Pancreas (tissue), 10 donors: ENCODE measurements at regions not wholly inside any gene's neighbourhood (a gene's known extent, or its start where the extent isn't known, plus 50 kb on each side); places are given as distances from the start of the nearest gene placed in this dataset.
A peak's percentile ranks its signal among the peaks of the same experiment; 100 is the strongest.

ENCODE experiments used
- ATAC-seq, 4 donors: fragments of 200-7000 bp; cut with Tn5 transposase; one replicate each; pipeline versions ENCODE4 v1.8.0 to v1.9.1; 2020; ENCODE audit warnings: mild to moderate bottlenecking in 4 of 4, moderate library complexity in 4 of 4
- DNase-seq, 6 donors: peaks; one replicate each; pipeline ENCODE4 v3.0.0-alpha.2; 2020
- FAIRE-seq: peaks from 2 replicates; lab custom pipeline; 2012; peaks lifted over from hg19 to GRCh38; lab: Jason Lieb, UNC
- H3K27ac ChIP-seq, 4 donors: fragments of 200-600 bp; sonication (generic); 1 replicate in 3 of 4; 2 replicates in 1 of 4; pipeline versions ENCODE4 v1.5.0 to v1.8.0; 2020
- H3K27me3 ChIP-seq, 4 donors: fragments of 200-600 bp; one replicate each; pipeline ENCODE4 v1.8.0; 2021
- H3K36me3 ChIP-seq, 3 donors: fragments of 200-600 bp; sonication (generic) in 1 of 3; one replicate each; pipeline versions ENCODE4 v1.5.0 to v1.8.0; 2020 to 2021
- H3K4me1 ChIP-seq, 3 donors: fragments of 200-600 bp; one replicate each; pipeline ENCODE4 v1.8.0; 2021
- H3K4me3 ChIP-seq, 4 donors: fragments of 200-600 bp; sonication (generic) in 2 of 4; one replicate each; pipeline versions ENCODE4 v1.5.0 to v1.8.0; 2020 to 2021
- H3K9me3 ChIP-seq, 4 donors: fragments of 200-600 bp; one replicate each; pipeline ENCODE4 v1.8.0; 2021
- WGBS, 2 donors: extraction: QIAGEN DNeasy Blood & Tissue Kit; methylation state at CpG; one replicate each; pipeline ENCODE4 v1.1.7; 2013; 5-methylcytosine and 5-hydroxymethylcytosine counted together
- intact Hi-C, 3 donors: fragments of 100-400 bp; cut with DNase I; formaldehyde crosslinking; loops; one replicate each; pipeline versions ENCODE4 v1.11.1 to v1.14.2; 2022
- TF ChIP-seq, protein P1 (sequence below), 4 donors: fragments of 200-600 bp; sonication (generic) in 3 of 4; IDR thresholded peaks; one replicate each; pipeline versions ENCODE4 v1.5.0 to v1.8.0; 2021; ENCODE audit warnings: antibody characterized with exemption in 4 of 4
- donor health status: healthy with polysubstance abuse.
- donor health status: DM: no; HTN: no; CAD: no; lungs with moderate emphysema.
- donor health status: DM: no; HTN: no; CAD: no.
- donor health status: control.
- donor health status: control.
- donor health status: Bipolar disorder and iron deficiency.
- donor health status: DM: yes; HTN: yes; CAD: no.
- donor health status: DM: no; HTN: no; CAD: no.
- donor health status: DM: no; HTN: no; CAD: no.
- donor health status: DM: yes; HTN: yes; CAD: no.

DNA sequence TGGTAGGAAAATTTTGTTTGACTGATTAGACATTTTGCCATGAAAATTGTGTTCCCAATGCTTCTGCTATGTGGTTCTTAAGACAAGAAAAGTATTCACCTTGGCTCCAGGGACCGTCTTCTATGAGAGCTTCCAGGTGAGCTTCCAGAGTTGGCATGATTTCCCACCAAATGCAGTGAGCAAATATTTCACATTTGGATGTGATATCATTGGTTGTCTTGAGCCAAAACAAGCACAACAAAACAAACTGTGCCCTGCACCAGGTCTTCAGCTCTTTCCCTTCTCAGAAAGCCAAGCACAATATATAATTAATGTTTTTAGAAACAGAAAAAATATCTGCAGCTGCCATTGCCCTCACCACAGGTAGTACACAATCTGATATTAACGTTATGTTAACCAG lies 1009.0 kb downstream of the PLA2G4A start:
- H3K4me3 ChIP-seq: no peak overlapping the region
- peak; percentile 61 to 94 (median 78) for ATAC-seq
- TF ChIP-seq, protein P1, sequence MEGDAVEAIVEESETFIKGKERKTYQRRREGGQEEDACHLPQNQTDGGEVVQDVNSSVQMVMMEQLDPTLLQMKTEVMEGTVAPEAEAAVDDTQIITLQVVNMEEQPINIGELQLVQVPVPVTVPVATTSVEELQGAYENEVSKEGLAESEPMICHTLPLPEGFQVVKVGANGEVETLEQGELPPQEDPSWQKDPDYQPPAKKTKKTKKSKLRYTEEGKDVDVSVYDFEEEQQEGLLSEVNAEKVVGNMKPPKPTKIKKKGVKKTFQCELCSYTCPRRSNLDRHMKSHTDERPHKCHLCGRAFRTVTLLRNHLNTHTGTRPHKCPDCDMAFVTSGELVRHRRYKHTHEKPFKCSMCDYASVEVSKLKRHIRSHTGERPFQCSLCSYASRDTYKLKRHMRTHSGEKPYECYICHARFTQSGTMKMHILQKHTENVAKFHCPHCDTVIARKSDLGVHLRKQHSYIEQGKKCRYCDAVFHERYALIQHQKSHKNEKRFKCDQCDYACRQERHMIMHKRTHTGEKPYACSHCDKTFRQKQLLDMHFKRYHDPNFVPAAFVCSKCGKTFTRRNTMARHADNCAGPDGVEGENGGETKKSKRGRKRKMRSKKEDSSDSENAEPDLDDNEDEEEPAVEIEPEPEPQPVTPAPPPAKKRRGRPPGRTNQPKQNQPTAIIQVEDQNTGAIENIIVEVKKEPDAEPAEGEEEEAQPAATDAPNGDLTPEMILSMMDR (IDR thresholded peaks at IDR 0.05): no peak
- no peak overlapping the region for H3K27ac ChIP-seq
- intact Hi-C loops: no loop called here
- H3K4me1 ChIP-seq: peaks cover 0 to 14% (median 9%) of the 10 kb centered on the region in 3 donors
- no peak for FAIRE-seq
- H3K36me3 ChIP-seq: no peaks in the 10 kb centered on the region
- DNase-seq: peak in 2 of 6 donors; percentile 18 to 23
- WGBS, 2 donors: 7 to 18% methylated on average over 2 of the region's 2 CpGs
- no peaks in the 10 kb centered on the region for H3K9me3 ChIP-seq
- no peaks in the 10 kb centered on the region for H3K27me3 ChIP-seq

DNA sequence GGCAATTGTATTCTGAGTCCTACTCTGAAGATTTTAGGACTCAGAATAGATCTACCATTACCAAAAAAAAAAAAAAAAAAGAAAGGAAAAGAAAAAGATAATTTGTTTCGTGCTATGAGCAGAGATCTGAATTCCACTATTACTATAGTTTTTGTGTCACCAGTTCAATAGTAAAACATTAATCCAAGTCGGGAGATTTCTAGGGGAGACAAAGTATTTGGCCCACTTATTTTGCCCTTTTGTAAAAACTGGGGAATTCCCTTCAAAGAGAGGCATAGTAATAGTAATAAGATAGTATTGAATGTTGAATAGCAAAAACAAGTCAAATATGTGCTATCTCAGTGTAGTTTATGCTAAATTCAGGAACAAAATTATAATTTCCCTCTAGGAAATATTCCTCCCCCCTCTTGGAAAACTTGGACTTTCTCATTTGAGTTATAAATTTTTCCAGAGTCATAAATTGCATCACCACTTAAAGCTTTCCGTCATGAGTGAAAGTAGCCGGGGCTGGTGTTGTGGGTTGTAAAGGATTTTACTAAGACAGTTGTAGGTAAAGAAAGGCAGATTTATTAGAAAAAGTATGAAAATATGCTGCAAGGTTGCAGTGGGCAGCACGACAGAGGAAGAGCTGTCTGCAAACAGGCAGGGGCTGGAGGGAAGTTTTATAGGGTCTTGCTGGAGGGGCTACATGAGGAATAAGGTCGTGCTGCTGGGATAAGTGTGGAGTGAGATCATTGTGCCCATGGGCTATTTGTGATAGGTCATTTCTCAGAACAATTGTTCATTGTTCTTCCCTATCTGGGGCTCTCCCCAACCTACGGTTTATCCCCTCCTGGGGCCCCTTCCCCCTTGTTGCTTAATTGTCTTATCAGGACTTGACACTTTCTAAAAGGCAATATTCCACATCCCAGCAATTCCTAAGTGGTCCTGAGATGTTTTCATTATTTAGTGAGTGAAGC lies 1009.9 kb downstream of the PLA2G4A start:
- DNase-seq (no peak), FAIRE-seq (no peak), ATAC-seq (no peak)
- intact Hi-C loops: no loop called here
- Histone ChIP-seq H3K27me3 (no peaks in the 10 kb centered on the region), H3K36me3 (no peaks in the 10 kb centered on the region), H3K27ac (no peak overlapping the region), H3K4me1 (peaks cover 0 to 14% (median 9%) of the 10 kb centered on the region in 3 donors), H3K4me3 (no peak overlapping the region), H3K9me3 (no peaks in the 10 kb centered on the region)
- TF ChIP-seq, protein P1 (IDR thresholded peaks at IDR 0.05): no peak
- 35 to 38% methylated on average over 7 of the region's 7 CpGs for WGBS, 2 donors

DNA sequence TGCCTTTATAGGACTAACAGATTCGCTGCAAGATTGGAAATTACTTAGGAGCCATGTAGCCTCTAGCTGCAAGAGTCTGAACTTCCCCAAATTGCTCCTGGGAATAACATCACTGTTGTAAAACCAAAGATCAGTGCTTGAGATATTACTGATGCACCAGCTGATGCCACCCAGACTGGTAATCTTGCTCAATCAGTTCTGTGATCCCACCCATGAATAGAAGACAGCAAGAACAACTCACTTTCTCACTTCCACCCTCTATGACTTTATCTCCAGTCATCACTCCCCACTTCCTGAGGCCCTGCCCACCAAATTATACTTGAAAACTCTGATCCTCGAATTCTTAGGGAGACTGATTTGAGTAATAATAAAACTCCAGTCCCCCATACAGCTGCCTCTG lies 1011.1 kb downstream of the PLA2G4A start:
- intact Hi-C loops: no loop called here
- Histone ChIP-seq H3K9me3 (no peaks in the 10 kb centered on the region), H3K27me3 (no peaks in the 10 kb centered on the region), H3K36me3 (no peaks in the 10 kb centered on the region), H3K4me1 (peaks cover 0 to 14% (median 9%) of the 10 kb centered on the region in 3 donors), H3K27ac (no peak overlapping the region), H3K4me3 (no peak overlapping the region)
- ATAC-seq (no peak), DNase-seq (no peak), FAIRE-seq (no peak)
- TF ChIP-seq, protein P1 (IDR thresholded peaks at IDR 0.05): no peak
- 76 to 80% methylated on average over 2 of the region's 2 CpGs for WGBS, 2 donors

DNA sequence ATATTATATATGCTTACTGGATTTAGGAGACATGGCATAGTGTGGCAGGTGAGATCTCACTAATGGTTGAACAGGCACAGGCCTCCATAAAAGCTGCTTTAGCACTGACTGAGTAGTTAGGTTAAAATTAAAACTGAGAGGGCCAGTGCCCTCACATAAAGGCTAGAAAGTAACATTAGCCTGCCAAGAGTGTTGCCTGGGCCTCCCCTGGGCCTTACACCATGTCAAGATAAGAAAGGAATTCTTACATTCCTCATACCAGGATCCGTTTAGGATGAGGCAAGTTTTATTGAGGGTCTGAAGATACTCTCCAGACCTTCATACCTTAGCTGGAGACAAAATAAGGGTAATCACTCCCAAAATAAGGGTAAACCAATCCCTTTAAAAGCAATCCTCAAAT lies 1011.8 kb downstream of the PLA2G4A start:
- intact Hi-C loops: no loop called here
- FAIRE-seq (no peak), DNase-seq (no peak), ATAC-seq (no peak)
- Histone ChIP-seq H3K27me3 (no peaks in the 10 kb centered on the region), H3K27ac (no peak overlapping the region), H3K4me1 (peaks cover 0 to 14% (median 9%) of the 10 kb centered on the region in 3 donors), H3K36me3 (no peaks in the 10 kb centered on the region), H3K4me3 (no peak overlapping the region), H3K9me3 (no peaks in the 10 kb centered on the region)
- TF ChIP-seq, protein P1 (IDR thresholded peaks at IDR 0.05): no peak
- WGBS, 2 donors: 50 to 53% methylated on average over 1 of the region's 1 CpG
